ENCODE measurements at regions not wholly inside any gene's neighbourhood (a gene's known extent, or its start where the extent isn't known, plus 50 kb on each side); places are given as distances from the start of the nearest gene placed in this dataset.

GRCh38 chr14:87306409-87307168, 686.4 kb downstream of the GALC start:
- DNase-seq (no peak), ATAC-seq (ENCODE audit: insufficient read depth, low FRiP score) (no peak)
- no peaks in the 10 kb centered on the region for H3K36me3 ChIP-seq (ENCODE audit: control insufficient read depth in 4 of 4, insufficient read depth in 4 of 4, low read length in 4 of 4)
- H3K9ac ChIP-seq (ENCODE audit: insufficient read depth in 1 of 2, low read length in 2 of 2) = no peak overlapping the region
- no peaks in the 10 kb centered on the region for H3K27me3 ChIP-seq (ENCODE audit: control insufficient read depth in 3 of 3, insufficient read depth in 3 of 3, low read length in 2 of 3)
- H3K27ac ChIP-seq (ENCODE audit: low read depth in 1 of 2, low read length in 1 of 2) = no peak overlapping the region
- H3K9me3 ChIP-seq (ENCODE audit: control insufficient read depth in 4 of 4, insufficient read depth in 3 of 4, low read length in 3 of 4) = peaks cover 0 to 3% (median 0%) of the 10 kb centered on the region in 4 donors
- 89 to 97% methylated on average over 1 of the region's 1 CpG for WGBS, 2 donors
- H3K4me3 ChIP-seq = no peak overlapping the region
- H3K4me1 ChIP-seq (ENCODE audit: control insufficient read depth in 5 of 5, insufficient read depth in 5 of 5, low read length in 5 of 5) = no peaks in the 10 kb centered on the region
- TF ChIP-seq CTCF (IDR thresholded peaks at IDR 0.05; ENCODE audit: control extremely low read depth, extremely low read depth) = no peak

DNA sequence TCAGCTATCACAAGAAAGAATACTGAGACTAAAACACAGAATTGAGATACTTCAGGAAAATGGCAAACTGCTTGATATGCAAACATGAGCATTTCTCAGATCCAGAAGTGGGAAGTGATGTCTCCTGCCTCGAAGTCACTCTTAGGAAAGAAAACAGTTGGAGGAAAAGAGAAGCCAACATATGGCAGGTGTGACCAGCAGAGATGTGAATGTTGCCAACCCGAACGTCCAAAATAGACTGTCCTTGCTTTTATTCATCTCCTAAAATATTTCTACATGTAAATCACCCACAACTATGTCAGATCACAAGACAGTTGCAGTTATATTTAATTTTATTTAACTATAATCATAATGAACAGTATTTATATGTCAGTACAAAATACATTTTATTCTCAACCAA, 687.6 kb downstream of the GALC start:
- H3K4me3 ChIP-seq = no peak overlapping the region
- ATAC-seq (ENCODE audit: insufficient read depth, low FRiP score) (no peak), DNase-seq (no peak)
- WGBS, 2 donors = 61 to 65% methylated on average over 3 of the region's 3 CpGs
- H3K36me3 ChIP-seq (ENCODE audit: control insufficient read depth in 4 of 4, insufficient read depth in 4 of 4, low read length in 4 of 4) = no peaks in the 10 kb centered on the region
- H3K4me1 ChIP-seq (ENCODE audit: control insufficient read depth in 5 of 5, insufficient read depth in 5 of 5, low read length in 5 of 5) = no peaks in the 10 kb centered on the region
- H3K9me3 ChIP-seq (ENCODE audit: control insufficient read depth in 4 of 4, insufficient read depth in 3 of 4, low read length in 3 of 4) = peaks cover 0 to 5% (median 0%) of the 10 kb centered on the region in 4 donors
- no peak overlapping the region for H3K9ac ChIP-seq (ENCODE audit: insufficient read depth in 1 of 2, low read length in 2 of 2)
- TF ChIP-seq CTCF (IDR thresholded peaks at IDR 0.05; ENCODE audit: control extremely low read depth, extremely low read depth) = no peak
- H3K27ac ChIP-seq (ENCODE audit: low read depth in 1 of 2, low read length in 1 of 2) = no peak overlapping the region
- H3K27me3 ChIP-seq (ENCODE audit: control insufficient read depth in 3 of 3, insufficient read depth in 3 of 3, low read length in 2 of 3) = no peaks in the 10 kb centered on the region

DNA sequence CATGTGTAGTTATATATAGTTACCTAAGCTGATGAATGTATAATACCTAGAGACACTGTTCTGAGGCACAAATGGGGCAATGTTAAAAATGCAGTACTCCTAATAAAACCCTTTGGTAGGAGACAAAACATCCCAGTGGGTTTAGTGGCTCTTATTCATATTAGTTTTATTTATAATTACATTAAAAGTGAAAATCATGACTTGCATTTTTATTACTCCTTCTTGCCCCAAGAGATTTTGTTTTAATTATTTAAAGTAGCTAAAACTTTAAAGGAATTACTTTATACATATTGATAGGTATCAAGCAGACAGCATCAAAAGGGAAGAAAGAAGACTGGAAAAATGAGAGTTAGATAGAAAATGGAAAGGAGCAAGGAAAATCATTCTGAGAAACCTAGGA, 688.6 kb downstream of the GALC start:
- ATAC-seq (ENCODE audit: insufficient read depth, low FRiP score) (no peak), DNase-seq (no peak)
- Histone ChIP-seq H3K27me3 (ENCODE audit: control insufficient read depth in 3 of 3, insufficient read depth in 3 of 3, low read length in 2 of 3) (no peaks in the 10 kb centered on the region), H3K36me3 (ENCODE audit: control insufficient read depth in 4 of 4, insufficient read depth in 4 of 4, low read length in 4 of 4) (no peaks in the 10 kb centered on the region), H3K4me1 (ENCODE audit: control insufficient read depth in 5 of 5, insufficient read depth in 5 of 5, low read length in 5 of 5) (no peaks in the 10 kb centered on the region), H3K4me3 (no peak overlapping the region), H3K9me3 (ENCODE audit: control insufficient read depth in 4 of 4, insufficient read depth in 3 of 4, low read length in 3 of 4) (peaks cover 0 to 5% (median 0%) of the 10 kb centered on the region in 4 donors), H3K27ac (ENCODE audit: low read depth in 1 of 2, low read length in 1 of 2) (no peak overlapping the region), H3K9ac (ENCODE audit: insufficient read depth in 1 of 2, low read length in 2 of 2) (no peak overlapping the region)
- no peak for TF ChIP-seq CTCF (IDR thresholded peaks at IDR 0.05; ENCODE audit: control extremely low read depth, extremely low read depth)

DNA sequence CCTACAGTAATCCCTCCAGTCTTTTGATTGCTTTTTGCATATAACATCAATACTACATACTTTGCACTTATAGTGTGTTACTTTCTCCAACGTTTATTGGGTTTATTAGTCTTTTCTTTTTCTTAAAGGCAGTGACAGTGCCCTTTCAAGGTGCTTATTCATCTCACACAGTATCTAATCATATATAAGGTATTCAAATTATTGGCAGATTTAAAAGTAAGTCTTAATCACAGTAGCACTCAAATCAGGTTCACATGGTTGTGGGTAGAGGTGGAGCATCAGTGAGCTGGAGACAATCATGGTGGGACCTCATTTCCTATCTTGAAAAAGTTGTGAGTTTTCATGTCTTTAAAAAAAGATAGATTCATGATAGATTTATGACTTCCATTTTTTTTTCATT, 706.2 kb downstream of the GALC start:
- no peaks in the 10 kb centered on the region for H3K4me1 ChIP-seq (ENCODE audit: control insufficient read depth in 5 of 5, insufficient read depth in 5 of 5, low read length in 5 of 5)
- DNase-seq (no peak), ATAC-seq (ENCODE audit: insufficient read depth, low FRiP score) (no peak)
- no peak overlapping the region for H3K4me3 ChIP-seq
- H3K27ac ChIP-seq (ENCODE audit: low read depth in 1 of 2, low read length in 1 of 2) = no peak overlapping the region
- no peaks in the 10 kb centered on the region for H3K9me3 ChIP-seq (ENCODE audit: control insufficient read depth in 4 of 4, insufficient read depth in 3 of 4, low read length in 3 of 4)
- H3K9ac ChIP-seq (ENCODE audit: insufficient read depth in 1 of 2, low read length in 2 of 2) = no peak overlapping the region
- no peaks in the 10 kb centered on the region for H3K36me3 ChIP-seq (ENCODE audit: control insufficient read depth in 4 of 4, insufficient read depth in 4 of 4, low read length in 4 of 4)
- H3K27me3 ChIP-seq (ENCODE audit: control insufficient read depth in 3 of 3, insufficient read depth in 3 of 3, low read length in 2 of 3) = no peaks in the 10 kb centered on the region
- TF ChIP-seq CTCF (IDR thresholded peaks at IDR 0.05; ENCODE audit: control extremely low read depth, extremely low read depth) = no peak
- 74 to 85% methylated on average over 1 of the region's 1 CpG for WGBS, 2 donors
